ENCODE measurements at regions not wholly inside any gene's neighbourhood (a gene's known extent, or its start where the extent isn't known, plus 50 kb on each side); places are given as distances from the start of the nearest gene placed in this dataset.

DNA sequence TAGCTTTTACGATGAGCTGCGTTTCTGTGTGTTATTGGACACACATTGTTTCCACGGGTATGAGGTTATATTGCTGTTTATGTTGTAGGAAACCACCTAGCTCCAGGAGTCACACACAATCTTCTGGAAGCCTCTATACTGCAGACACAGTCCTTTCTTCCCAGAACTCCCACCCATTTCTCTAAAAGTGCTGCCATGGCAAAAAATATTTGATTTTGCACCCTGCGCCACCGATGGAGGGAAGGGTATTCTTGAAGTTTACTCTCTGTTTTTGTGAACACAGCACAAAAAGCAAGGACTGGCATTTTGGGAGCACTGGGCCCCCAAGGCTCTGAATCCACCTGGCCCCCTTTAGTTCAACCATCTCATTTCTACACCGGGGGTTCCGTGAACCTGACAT is 187.5 kb downstream of the ICE1 start:
- Histone ChIP-seq H3K27me3 (ENCODE audit: control insufficient read depth, insufficient read depth, low read length) (no peaks in the 10 kb centered on the region), H3K36me3 (ENCODE audit: insufficient read depth, low read length) (no peaks in the 10 kb centered on the region), H3K9ac (ENCODE audit: low read depth, low read length) (no peak overlapping the region), H3K4me3 (ENCODE audit: low read length) (no peak overlapping the region), H3K4me1 (ENCODE audit: control insufficient read depth, insufficient read depth, low read length) (no peaks in the 10 kb centered on the region), H3K4me2 (ENCODE audit: low read length) (no peak overlapping the region), H3K9me3 (replicated peaks; ENCODE audit: low read length) (peaks cover 2% of the 10 kb centered on the region)

DNA sequence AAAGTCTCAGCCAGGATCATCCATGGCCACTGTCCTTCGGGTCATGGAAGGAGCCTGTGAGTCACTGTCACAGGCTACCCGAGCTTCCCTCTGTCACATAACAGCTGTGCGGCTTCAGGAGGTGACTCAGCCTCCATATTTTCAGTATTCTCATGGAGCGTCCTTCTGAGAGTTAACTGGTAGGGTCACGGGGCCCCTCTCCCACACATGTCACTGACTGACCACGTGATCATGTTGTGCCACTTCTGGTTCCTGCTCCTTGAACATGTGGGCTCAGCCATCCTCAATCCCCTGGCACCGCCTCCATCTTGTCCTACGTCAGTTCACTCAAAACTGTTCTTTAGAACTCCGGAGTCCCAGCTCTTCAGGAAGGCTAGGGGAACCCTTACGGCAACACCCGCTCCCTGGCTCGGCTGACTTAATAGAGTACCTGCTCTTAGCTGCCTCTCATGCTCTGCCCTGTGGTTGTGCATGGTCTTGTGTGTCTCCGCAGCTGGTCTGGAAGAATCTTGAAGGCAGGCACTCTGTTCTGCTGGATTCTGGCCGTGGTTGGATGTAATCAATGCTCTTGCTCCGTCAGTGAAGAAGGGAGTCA is 182.8 kb downstream of the ICE1 start:
- H3K4me2 ChIP-seq (ENCODE audit: low read length): no peak overlapping the region
- H3K4me1 ChIP-seq (ENCODE audit: control insufficient read depth, insufficient read depth, low read length): no peaks in the 10 kb centered on the region
- H3K27me3 ChIP-seq (ENCODE audit: control insufficient read depth, insufficient read depth, low read length): no peaks in the 10 kb centered on the region

DNA sequence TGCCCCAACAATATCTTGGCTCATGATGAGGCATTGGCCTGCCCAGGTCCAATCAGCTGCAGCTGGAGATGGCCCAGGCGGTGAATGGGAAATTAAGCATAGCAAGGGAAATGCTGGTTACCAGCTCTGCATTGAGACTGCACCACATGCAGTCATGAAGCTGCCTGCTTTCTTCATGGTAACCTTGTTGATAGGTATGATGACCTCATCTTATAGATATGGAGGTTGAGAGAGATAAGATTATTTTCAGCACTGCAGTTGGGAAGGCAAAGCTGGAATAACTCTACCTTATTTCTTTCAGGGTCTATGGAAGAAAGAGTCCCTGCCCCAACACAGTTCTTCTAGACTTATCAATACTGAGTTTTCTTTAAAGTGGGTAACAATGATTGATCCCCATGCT is 180.1 kb downstream of the ICE1 start:
- H3K4me2 ChIP-seq (ENCODE audit: low read length): no peak overlapping the region
- H3K9ac ChIP-seq (ENCODE audit: low read depth, low read length): no peak overlapping the region
- peaks cover 3% of the 10 kb centered on the region for H3K9me3 ChIP-seq (replicated peaks; ENCODE audit: low read length)
- no peaks in the 10 kb centered on the region for H3K36me3 ChIP-seq (ENCODE audit: insufficient read depth, low read length)
- no peaks in the 10 kb centered on the region for H3K4me1 ChIP-seq (ENCODE audit: control insufficient read depth, insufficient read depth, low read length)
- no peak overlapping the region for H3K4me3 ChIP-seq (ENCODE audit: low read length)
- no peaks in the 10 kb centered on the region for H3K27me3 ChIP-seq (ENCODE audit: control insufficient read depth, insufficient read depth, low read length)

More for the DNA sequence above, 182.8 kb downstream of the ICE1 start:
- Histone ChIP-seq H3K9me3 (replicated peaks; ENCODE audit: low read length) (peaks cover 3% of the 10 kb centered on the region), H3K4me3 (ENCODE audit: low read length) (no peak overlapping the region), H3K36me3 (ENCODE audit: insufficient read depth, low read length) (no peaks in the 10 kb centered on the region), H3K9ac (ENCODE audit: low read depth, low read length) (no peak overlapping the region)

DNA sequence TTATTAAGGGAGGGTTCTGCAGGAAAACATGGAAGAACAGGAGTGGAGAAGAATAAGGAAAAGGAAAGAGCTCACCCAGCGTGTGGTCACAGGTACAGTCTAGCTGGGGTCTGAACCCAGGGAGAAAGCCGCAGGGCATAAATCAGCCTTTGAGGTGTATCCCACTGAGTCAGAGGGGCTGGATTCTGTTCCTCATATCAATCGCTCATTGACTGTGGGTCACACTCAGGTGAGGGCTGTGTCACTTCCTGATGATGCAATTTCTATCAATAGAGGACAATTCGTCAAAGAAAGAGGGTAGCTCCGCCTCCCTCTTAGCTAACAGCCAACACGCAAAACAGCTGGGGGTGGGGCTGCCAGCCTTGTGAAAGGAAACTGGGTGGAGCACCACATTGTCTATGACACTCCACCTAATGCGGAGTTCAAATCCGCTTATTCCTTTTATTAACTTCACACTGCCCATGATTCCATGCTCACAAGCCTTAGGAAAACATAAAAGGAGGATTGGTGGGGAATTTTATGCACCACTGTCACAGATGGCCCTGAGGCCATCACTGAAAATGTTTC is 176.2 kb downstream of the ICE1 start:
- Histone ChIP-seq H3K4me2 (ENCODE audit: low read length) (no peak overlapping the region), H3K9me3 (replicated peaks; ENCODE audit: low read length) (peaks cover 3% of the 10 kb centered on the region), H3K4me1 (ENCODE audit: control insufficient read depth, insufficient read depth, low read length) (no peaks in the 10 kb centered on the region), H3K36me3 (ENCODE audit: insufficient read depth, low read length) (no peaks in the 10 kb centered on the region), H3K9ac (ENCODE audit: low read depth, low read length) (no peak overlapping the region), H3K4me3 (ENCODE audit: low read length) (no peak overlapping the region), H3K27me3 (ENCODE audit: control insufficient read depth, insufficient read depth, low read length) (no peaks in the 10 kb centered on the region)

DNA sequence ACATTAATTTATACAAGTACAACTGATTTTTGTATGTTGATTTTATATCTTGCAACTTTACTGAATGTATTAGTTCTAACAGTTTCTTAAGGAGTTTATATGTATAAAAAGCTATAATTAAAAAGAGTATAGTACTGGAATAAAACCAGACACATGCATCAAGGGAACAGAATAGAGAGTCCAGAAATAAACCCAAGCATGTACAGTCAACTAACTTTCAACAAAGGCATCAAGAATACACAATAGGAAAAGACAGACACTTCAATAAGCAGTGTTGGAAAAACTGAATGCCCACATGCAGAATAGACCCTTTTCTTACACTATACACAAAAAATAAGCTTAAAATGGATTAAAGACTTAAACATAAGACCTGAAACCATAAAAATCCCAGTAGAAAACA is 170.9 kb downstream of the ICE1 start:
- Histone ChIP-seq H3K9ac (ENCODE audit: low read depth, low read length) (no peak overlapping the region), H3K9me3 (replicated peaks; ENCODE audit: low read length) (no peaks in the 10 kb centered on the region), H3K4me1 (ENCODE audit: control insufficient read depth, insufficient read depth, low read length) (no peaks in the 10 kb centered on the region), H3K4me3 (ENCODE audit: low read length) (no peak overlapping the region), H3K4me2 (ENCODE audit: low read length) (no peak overlapping the region), H3K36me3 (ENCODE audit: insufficient read depth, low read length) (no peaks in the 10 kb centered on the region), H3K27me3 (ENCODE audit: control insufficient read depth, insufficient read depth, low read length) (no peaks in the 10 kb centered on the region)

DNA sequence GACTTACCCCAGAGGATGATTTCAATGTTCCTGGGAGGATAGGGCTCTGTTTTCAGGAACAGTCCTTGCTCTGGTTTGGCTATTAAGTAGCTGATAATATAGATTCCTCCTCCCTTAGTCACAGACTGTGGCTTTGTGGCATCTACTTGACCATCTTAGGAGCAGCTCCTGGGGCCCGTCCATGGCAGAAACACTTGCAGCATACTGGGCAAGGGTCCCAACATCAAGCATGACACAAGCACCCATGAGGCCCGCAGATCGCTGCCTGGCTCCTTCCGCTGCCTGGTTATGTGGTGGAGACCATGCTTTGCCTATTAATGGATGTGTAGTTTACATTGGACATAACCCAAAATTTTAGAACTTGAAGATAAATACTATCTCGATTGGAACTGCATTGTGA is 170.1 kb downstream of the ICE1 start:
- Histone ChIP-seq H3K9ac (ENCODE audit: low read depth, low read length) (no peak overlapping the region), H3K4me3 (ENCODE audit: low read length) (no peak overlapping the region), H3K4me2 (ENCODE audit: low read length) (no peak overlapping the region), H3K9me3 (replicated peaks; ENCODE audit: low read length) (no peaks in the 10 kb centered on the region), H3K36me3 (ENCODE audit: insufficient read depth, low read length) (no peaks in the 10 kb centered on the region), H3K4me1 (ENCODE audit: control insufficient read depth, insufficient read depth, low read length) (no peaks in the 10 kb centered on the region), H3K27me3 (ENCODE audit: control insufficient read depth, insufficient read depth, low read length) (no peaks in the 10 kb centered on the region)

DNA sequence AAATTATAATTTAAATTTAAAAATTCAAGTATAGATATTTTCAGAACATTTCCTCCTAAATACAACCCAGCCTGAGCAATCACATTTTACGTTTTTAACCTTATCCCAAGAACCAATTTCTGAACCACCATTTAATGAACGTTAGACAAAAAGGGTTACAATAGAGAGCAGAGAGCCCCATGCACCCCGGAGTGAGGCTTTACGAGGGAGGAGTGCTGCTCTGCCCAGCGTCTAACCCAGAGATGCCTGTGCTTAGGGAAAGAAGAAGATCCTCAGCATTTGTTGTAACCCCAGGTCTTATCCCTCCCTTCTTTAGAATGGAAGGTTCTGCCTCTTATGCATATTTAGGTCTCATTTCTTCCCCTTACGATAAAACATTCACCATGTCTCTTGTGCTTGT is 169.1 kb downstream of the ICE1 start:
- H3K4me1 ChIP-seq (ENCODE audit: control insufficient read depth, insufficient read depth, low read length): no peaks in the 10 kb centered on the region
- H3K4me2 ChIP-seq (ENCODE audit: low read length): no peak overlapping the region
- no peaks in the 10 kb centered on the region for H3K36me3 ChIP-seq (ENCODE audit: insufficient read depth, low read length)
- no peaks in the 10 kb centered on the region for H3K9me3 ChIP-seq (replicated peaks; ENCODE audit: low read length)
- H3K9ac ChIP-seq (ENCODE audit: low read depth, low read length): no peak overlapping the region
- H3K4me3 ChIP-seq (ENCODE audit: low read length): no peak overlapping the region
- H3K27me3 ChIP-seq (ENCODE audit: control insufficient read depth, insufficient read depth, low read length): no peaks in the 10 kb centered on the region

DNA sequence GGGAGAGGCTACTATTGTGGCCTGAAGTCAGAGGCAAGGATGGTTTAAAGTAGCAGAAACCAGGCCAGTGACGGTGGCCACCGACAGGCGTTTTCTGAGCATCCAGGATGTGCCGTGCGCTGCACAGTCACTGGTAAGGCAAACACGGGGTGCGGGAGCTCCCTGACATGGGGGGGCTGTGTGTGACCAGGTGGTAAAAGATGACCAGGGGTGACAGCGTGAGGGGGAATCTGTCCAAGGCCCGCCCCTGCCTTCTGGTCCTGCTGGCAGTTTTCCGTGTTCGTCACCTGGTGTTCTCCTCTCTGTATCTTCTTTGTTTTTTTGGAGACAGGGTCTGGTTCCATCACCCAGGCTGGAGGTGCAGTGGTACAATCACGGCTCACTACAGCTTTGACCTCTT is 167.4 kb downstream of the ICE1 start:
- Histone ChIP-seq H3K27me3 (ENCODE audit: control insufficient read depth, insufficient read depth, low read length) (no peaks in the 10 kb centered on the region), H3K9ac (ENCODE audit: low read depth, low read length) (no peak overlapping the region), H3K36me3 (ENCODE audit: insufficient read depth, low read length) (no peaks in the 10 kb centered on the region), H3K4me3 (ENCODE audit: low read length) (no peak overlapping the region), H3K4me2 (ENCODE audit: low read length) (no peak overlapping the region), H3K9me3 (replicated peaks; ENCODE audit: low read length) (no peaks in the 10 kb centered on the region), H3K4me1 (ENCODE audit: control insufficient read depth, insufficient read depth, low read length) (no peaks in the 10 kb centered on the region)

DNA sequence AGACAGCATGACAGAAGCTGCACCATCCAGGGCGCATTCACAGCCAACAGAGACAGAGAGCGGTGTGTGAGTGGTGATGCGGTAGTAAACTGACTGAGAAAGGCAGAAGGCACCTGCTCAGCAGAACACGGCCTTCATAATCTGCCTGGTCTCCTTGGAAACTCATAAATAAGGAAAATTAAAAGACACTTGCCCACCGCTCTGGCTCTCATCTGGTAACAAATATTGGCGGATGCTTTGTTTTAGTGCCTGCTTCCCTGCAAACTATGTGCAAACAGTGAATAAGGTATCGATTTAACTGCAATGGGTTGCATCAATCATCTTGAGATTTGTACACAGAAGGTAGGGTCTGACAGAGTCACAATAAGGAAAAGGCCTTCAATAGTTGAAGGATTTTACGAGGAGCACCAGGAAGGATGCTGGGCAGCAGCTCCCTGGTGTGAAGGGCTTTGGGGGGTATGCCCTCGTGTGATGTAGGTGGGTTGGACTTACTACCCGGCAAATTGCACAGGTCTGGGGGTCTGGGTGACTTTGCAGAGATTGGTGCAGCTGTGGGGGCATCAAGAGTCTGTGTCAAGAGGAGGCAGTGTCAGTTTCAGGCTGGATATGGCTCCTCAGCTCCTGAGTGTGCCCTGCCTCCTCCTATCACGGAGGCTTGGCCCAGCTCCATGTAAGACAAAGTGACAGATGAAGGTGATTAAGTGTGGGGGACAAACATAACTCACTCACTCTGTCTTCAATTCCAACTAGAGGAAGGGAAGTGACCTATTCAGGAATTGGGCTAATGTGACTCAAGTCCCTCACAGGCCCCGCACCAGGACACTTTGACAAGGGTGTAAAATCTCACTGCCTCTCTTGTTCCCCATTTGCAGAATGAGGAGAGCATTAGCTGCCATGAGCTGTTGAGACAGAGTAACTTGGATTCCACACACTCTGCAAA is 166.7 kb downstream of the ICE1 start:
- H3K27me3 ChIP-seq (ENCODE audit: control insufficient read depth, insufficient read depth, low read length): no peaks in the 10 kb centered on the region
- H3K36me3 ChIP-seq (ENCODE audit: insufficient read depth, low read length): no peaks in the 10 kb centered on the region
- H3K4me1 ChIP-seq (ENCODE audit: control insufficient read depth, insufficient read depth, low read length): no peaks in the 10 kb centered on the region
- no peak overlapping the region for H3K9ac ChIP-seq (ENCODE audit: low read depth, low read length)
- no peak overlapping the region for H3K4me2 ChIP-seq (ENCODE audit: low read length)
- no peaks in the 10 kb centered on the region for H3K9me3 ChIP-seq (replicated peaks; ENCODE audit: low read length)
- H3K4me3 ChIP-seq (ENCODE audit: low read length): no peak overlapping the region

DNA sequence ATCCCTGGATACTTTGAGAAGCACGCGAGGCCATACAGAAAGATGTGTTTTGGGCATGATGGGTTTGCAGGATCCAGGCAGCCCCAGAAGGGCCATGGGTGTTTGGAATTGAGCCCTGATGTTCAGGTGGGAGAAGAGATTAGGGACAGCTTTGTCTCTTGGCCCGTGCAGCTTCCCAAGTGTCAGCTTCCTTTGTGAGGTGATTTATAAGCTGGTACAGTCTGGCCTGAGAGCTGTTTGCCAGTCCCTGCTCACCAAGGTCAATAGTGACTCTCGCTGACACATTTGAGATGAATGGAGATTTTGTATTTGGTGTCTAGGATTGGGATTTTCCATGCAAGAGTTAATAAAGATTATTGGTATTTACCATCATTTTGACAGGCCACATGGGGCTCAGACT is 165.9 kb downstream of the ICE1 start:
- Histone ChIP-seq H3K4me2 (ENCODE audit: low read length) (no peak overlapping the region), H3K9me3 (replicated peaks; ENCODE audit: low read length) (no peaks in the 10 kb centered on the region), H3K27me3 (ENCODE audit: control insufficient read depth, insufficient read depth, low read length) (no peaks in the 10 kb centered on the region), H3K9ac (ENCODE audit: low read depth, low read length) (no peak overlapping the region), H3K4me3 (ENCODE audit: low read length) (no peak overlapping the region), H3K4me1 (ENCODE audit: control insufficient read depth, insufficient read depth, low read length) (no peaks in the 10 kb centered on the region), H3K36me3 (ENCODE audit: insufficient read depth, low read length) (no peaks in the 10 kb centered on the region)

DNA sequence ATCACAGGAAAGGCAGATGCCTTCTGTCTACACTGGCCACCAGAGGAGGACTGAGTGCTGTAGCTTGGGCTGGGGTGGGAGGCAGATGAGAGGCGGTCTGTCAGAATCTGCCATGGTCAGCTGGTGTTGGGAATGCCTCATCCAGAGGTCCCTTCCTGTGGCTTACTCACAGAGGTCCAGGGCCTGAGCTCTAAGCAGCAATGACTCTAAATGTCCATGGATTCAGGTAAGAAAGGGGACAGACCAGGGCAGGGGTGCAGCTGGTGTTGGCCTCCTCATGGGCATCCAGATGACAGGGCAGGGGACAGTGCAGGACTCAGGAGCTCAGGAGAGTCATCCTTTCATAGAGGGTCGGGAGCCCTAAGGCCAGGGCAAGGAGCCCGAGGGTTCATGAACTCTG is 165.0 kb downstream of the ICE1 start:
- H3K36me3 ChIP-seq (ENCODE audit: insufficient read depth, low read length): no peaks in the 10 kb centered on the region
- no peak overlapping the region for H3K9ac ChIP-seq (ENCODE audit: low read depth, low read length)
- no peak overlapping the region for H3K4me3 ChIP-seq (ENCODE audit: low read length)
- H3K27me3 ChIP-seq (ENCODE audit: control insufficient read depth, insufficient read depth, low read length): no peaks in the 10 kb centered on the region
- no peak overlapping the region for H3K4me2 ChIP-seq (ENCODE audit: low read length)
- no peaks in the 10 kb centered on the region for H3K9me3 ChIP-seq (replicated peaks; ENCODE audit: low read length)
- no peaks in the 10 kb centered on the region for H3K4me1 ChIP-seq (ENCODE audit: control insufficient read depth, insufficient read depth, low read length)
